GM12874 (cell line): ENCODE measurements at regions not wholly inside any gene's neighbourhood (a gene's known extent, or its start where the extent isn't known, plus 50 kb on each side); places are given as distances from the start of the nearest gene placed in this dataset.

Experiments used
- CTCF ChIP-seq: IDR thresholded peaks from 2 replicates; pipeline ENCODE4 v1.5.1; 2011; ENCODE audit warnings: low read depth, mild to moderate bottlenecking, control low read depth, low read length, moderate library complexity; ENCODE audit not compliant: insufficient read depth

GRCh38 chr4:14496969-14497368 lies 505.3 kb upstream of the CPEB2 start:
- TF ChIP-seq CTCF = no peak

- no peak for TF ChIP-seq CTCF
Observed at GRCh38 chr4:14504162-14504561, 498.1 kb upstream of the CPEB2 start.

GRCh38 chr4:14513471-14513870 lies 488.8 kb upstream of the CPEB2 start:
- no peak for TF ChIP-seq CTCF

- no peak for TF ChIP-seq CTCF
Observed at GRCh38 chr4:14515556-14515955, 486.7 kb upstream of the CPEB2 start.

- TF ChIP-seq CTCF = no peak
Observed at GRCh38 chr4:14518136-14518535, 484.1 kb upstream of the CPEB2 start.

GRCh38 chr4:14520171-14520570 lies 482.1 kb upstream of the CPEB2 start:
- no peak for TF ChIP-seq CTCF

GRCh38 chr4:14524276-14524675 lies 478.0 kb upstream of the CPEB2 start:
- no peak for TF ChIP-seq CTCF

- no peak for TF ChIP-seq CTCF
Observed at GRCh38 chr4:14528918-14529317, 473.4 kb upstream of the CPEB2 start.
